ENCODE measurements at regions not wholly inside any gene's neighbourhood (a gene's known extent, or its start where the extent isn't known, plus 50 kb on each side); places are given as distances from the start of the nearest gene placed in this dataset.

DNA sequence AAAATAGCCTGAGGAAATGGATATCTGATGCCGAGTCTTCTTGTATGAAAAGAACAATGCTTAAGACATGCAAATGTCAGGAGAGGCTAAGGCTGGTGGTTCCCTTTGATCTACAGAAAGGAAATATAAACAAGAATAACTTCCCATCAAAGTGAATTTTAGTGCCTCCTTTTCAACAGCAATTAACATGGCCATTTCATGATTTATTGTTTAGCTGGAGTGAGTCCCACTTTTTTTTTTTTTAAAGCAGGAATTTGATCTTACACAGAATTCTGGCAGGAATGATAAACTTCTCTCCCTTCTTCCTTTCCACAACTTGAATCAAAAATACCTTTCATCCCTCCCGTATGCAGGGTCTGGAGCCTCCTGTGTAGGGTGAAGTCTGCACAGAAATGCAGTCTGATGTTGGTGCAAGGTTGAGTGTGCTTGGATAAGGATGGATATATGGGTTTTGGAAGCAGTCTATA lies 287.0 kb downstream of the MEX3B start:
- DNase-seq: no peak
- Mint-ChIP-seq H3K27me3 (ENCODE audit: low read depth) (peaks cover 9% of the 10 kb centered on the region), H3K4me3 (no peak overlapping the region), H3K36me3 (ENCODE audit: insufficient read depth) (no peaks in the 10 kb centered on the region), H3K9me3 (no peaks in the 10 kb centered on the region), H3K4me1 (ENCODE audit: low read depth) (no peaks in the 10 kb centered on the region)
- ATAC-seq: no peak

- H3K36me3 Mint-ChIP-seq (ENCODE audit: insufficient read depth): no peaks in the 10 kb centered on the region
Measured at GRCh38 chr15:81755626-81756025, 290.2 kb downstream of the MEX3B start.

GRCh38 chr15:81754078-81754477 lies 291.7 kb downstream of the MEX3B start:
- no peaks in the 10 kb centered on the region for H3K4me1 Mint-ChIP-seq (ENCODE audit: low read depth)
- no peaks in the 10 kb centered on the region for H3K36me3 Mint-ChIP-seq (ENCODE audit: insufficient read depth)
- H3K4me3 Mint-ChIP-seq: no peak overlapping the region
- no peaks in the 10 kb centered on the region for H3K9me3 Mint-ChIP-seq
- DNase-seq: no peak
- no peak for ATAC-seq
- H3K27me3 Mint-ChIP-seq (ENCODE audit: low read depth): peaks cover 6% of the 10 kb centered on the region

More at GRCh38 chr15:81755626-81756025, 290.2 kb downstream of the MEX3B start:
- DNase-seq (no peak), ATAC-seq (no peak)
- Mint-ChIP-seq H3K27me3 (ENCODE audit: low read depth) (peaks cover 6% of the 10 kb centered on the region), H3K4me3 (no peak overlapping the region), H3K4me1 (ENCODE audit: low read depth) (no peaks in the 10 kb centered on the region), H3K9me3 (no peaks in the 10 kb centered on the region)

GRCh38 chr15:81752974-81753373 lies 292.8 kb downstream of the MEX3B start:
- DNase-seq: no peak

DNA sequence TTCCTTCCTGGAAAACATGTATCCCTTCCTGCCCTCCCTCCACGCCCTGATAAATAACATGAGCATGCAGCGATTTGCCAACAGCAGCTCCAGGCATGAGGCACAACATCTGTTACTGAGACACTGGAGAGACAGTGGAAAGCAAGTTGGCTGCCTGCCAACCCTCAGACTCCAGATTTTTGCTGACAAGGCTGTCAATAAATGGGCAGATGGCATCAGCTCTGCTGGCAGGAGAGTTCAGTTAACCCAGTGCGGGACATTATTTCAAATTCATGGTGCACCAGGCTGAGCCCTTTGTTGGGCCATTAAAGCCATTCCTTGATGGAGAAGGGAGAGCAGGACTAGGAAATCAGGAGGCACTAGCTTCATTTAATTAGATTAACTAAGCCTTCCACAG lies 293.3 kb downstream of the MEX3B start:
- Mint-ChIP-seq H3K4me1 (ENCODE audit: low read depth) (no peaks in the 10 kb centered on the region), H3K36me3 (ENCODE audit: insufficient read depth) (no peaks in the 10 kb centered on the region), H3K9me3 (no peaks in the 10 kb centered on the region), H3K4me3 (no peak overlapping the region), H3K27me3 (ENCODE audit: low read depth) (peaks cover 7% of the 10 kb centered on the region)
- ATAC-seq (no peak), DNase-seq (no peak)

More at GRCh38 chr15:81752974-81753373, 292.8 kb downstream of the MEX3B start:
- Mint-ChIP-seq H3K27me3 (ENCODE audit: low read depth) (peaks cover 6% of the 10 kb centered on the region), H3K9me3 (no peaks in the 10 kb centered on the region), H3K4me3 (no peak overlapping the region), H3K4me1 (ENCODE audit: low read depth) (no peaks in the 10 kb centered on the region), H3K36me3 (ENCODE audit: insufficient read depth) (no peaks in the 10 kb centered on the region)
- ATAC-seq: no peak

DNA sequence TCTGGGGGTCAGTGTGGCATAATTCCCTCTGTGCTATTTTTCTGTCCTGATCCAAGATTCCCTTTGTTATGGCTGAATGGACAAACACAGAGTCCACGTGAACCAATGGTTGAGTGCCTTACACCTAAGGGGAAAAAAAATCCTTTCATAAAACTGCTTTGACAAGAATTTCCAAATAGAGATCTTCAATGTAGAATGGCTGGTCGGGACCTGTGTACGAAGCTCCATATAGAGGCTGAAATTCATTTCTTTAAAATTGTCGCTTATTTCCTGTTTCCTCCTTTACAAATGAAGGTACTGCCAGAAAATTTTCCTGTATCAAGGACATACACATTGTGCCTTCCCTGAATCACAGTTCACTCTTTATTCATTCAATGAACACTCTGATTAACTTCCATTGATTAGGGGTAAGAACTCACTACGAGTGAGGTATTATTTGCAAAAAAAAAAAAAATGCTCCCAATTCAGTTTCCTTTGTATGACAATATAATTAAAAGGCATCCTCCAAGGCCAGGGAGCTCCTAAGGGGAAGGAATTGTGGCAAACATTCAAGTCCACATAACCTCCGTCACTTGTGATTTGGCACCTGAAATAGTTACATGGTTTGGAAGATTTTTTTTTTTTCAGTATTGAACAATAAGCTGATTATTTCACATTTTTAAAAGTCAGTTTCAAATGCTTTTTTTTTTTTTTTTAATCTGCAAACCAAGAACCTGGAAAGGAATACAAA lies 293.8 kb downstream of the MEX3B start:
- peaks cover 11% of the 10 kb centered on the region for H3K27me3 Mint-ChIP-seq (ENCODE audit: low read depth)
- H3K4me1 Mint-ChIP-seq (ENCODE audit: low read depth): no peaks in the 10 kb centered on the region
- no peak for DNase-seq
- ATAC-seq: no peak
- H3K9me3 Mint-ChIP-seq: no peaks in the 10 kb centered on the region
- H3K36me3 Mint-ChIP-seq (ENCODE audit: insufficient read depth): no peaks in the 10 kb centered on the region
- H3K4me3 Mint-ChIP-seq: no peak overlapping the region

DNA sequence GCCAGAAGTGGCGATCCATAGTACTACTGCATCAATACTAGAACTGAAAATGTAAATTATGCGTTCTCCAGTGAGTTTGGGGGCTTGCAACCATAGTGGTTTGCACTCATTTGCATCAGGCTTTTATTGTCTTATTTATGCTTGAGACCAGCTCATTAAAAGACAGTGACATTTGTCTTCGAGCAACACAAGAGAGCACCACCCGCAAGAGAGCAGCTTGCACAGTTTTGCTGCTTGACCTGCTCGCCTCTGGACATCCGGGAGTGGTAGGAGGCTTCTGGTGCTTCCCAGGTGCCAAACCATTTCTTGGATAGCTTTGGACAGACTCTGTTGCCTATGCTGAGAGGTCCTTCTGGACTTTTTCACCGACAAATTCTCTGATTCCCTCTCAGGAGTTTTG lies 294.6 kb downstream of the MEX3B start:
- no peaks in the 10 kb centered on the region for H3K36me3 Mint-ChIP-seq (ENCODE audit: insufficient read depth)
- DNase-seq (no peak), ATAC-seq (no peak)
- H3K4me1 Mint-ChIP-seq (ENCODE audit: low read depth): no peaks in the 10 kb centered on the region
- peaks cover 11% of the 10 kb centered on the region for H3K27me3 Mint-ChIP-seq (ENCODE audit: low read depth)
- no peak overlapping the region for H3K4me3 Mint-ChIP-seq
- no peaks in the 10 kb centered on the region for H3K9me3 Mint-ChIP-seq

- no peak for DNase-seq
- Mint-ChIP-seq H3K4me1 (ENCODE audit: low read depth) (no peaks in the 10 kb centered on the region), H3K36me3 (ENCODE audit: insufficient read depth) (no peaks in the 10 kb centered on the region), H3K9me3 (no peaks in the 10 kb centered on the region), H3K27me3 (ENCODE audit: low read depth) (peaks cover 5% of the 10 kb centered on the region), H3K4me3 (no peak overlapping the region)
- ATAC-seq: no peak
Measured at GRCh38 chr15:81749716-81750375, 296.0 kb downstream of the MEX3B start.

- Mint-ChIP-seq H3K4me3 (no peak overlapping the region), H3K9me3 (no peaks in the 10 kb centered on the region), H3K4me1 (ENCODE audit: low read depth) (no peaks in the 10 kb centered on the region), H3K27me3 (ENCODE audit: low read depth) (peaks cover 5% of the 10 kb centered on the region), H3K36me3 (ENCODE audit: insufficient read depth) (no peaks in the 10 kb centered on the region)
- DNase-seq (no peak), ATAC-seq (no peak)
Measured at GRCh38 chr15:81747482-81747881, 298.3 kb downstream of the MEX3B start.

- no peaks in the 10 kb centered on the region for H3K9me3 Mint-ChIP-seq
- H3K36me3 Mint-ChIP-seq (ENCODE audit: insufficient read depth): no peaks in the 10 kb centered on the region
- no peaks in the 10 kb centered on the region for H3K4me1 Mint-ChIP-seq (ENCODE audit: low read depth)
- DNase-seq (no peak), ATAC-seq (no peak)
- H3K4me3 Mint-ChIP-seq: no peak overlapping the region
- peaks cover 5% of the 10 kb centered on the region for H3K27me3 Mint-ChIP-seq (ENCODE audit: low read depth)
Measured at GRCh38 chr15:81747026-81747425, 298.8 kb downstream of the MEX3B start.

GRCh38 chr15:81744364-81744763 lies 301.5 kb downstream of the MEX3B start:
- no peaks in the 10 kb centered on the region for H3K36me3 Mint-ChIP-seq (ENCODE audit: insufficient read depth)
- ATAC-seq (no peak), DNase-seq (no peak)
- no peaks in the 10 kb centered on the region for H3K9me3 Mint-ChIP-seq
- H3K27me3 Mint-ChIP-seq (ENCODE audit: low read depth): peaks cover 5% of the 10 kb centered on the region
- no peaks in the 10 kb centered on the region for H3K4me1 Mint-ChIP-seq (ENCODE audit: low read depth)
- no peak overlapping the region for H3K4me3 Mint-ChIP-seq

DNA sequence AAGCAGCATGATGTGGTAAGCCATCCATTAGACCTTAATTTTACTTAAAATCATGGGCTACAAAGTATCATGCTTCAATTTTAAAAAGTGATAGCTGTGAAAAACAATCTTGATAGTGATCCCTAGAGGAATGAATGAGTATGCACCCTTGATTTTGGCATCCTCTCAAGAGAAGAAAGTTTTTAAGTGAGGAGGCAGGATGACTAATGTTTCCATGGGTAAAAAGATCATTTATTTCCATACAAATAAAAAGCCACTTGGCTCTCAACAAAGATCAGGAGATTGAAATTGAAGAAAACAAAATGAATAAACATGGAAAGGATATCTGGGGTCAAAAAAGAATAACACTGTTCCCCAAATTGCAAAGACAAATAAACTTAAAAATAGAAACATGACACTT lies 305.4 kb downstream of the MEX3B start:
- H3K4me3 Mint-ChIP-seq: no peak overlapping the region
- H3K4me1 Mint-ChIP-seq (ENCODE audit: low read depth): no peaks in the 10 kb centered on the region
- H3K27me3 Mint-ChIP-seq (ENCODE audit: low read depth): no peaks in the 10 kb centered on the region
- DNase-seq (no peak), ATAC-seq (no peak)
- no peaks in the 10 kb centered on the region for H3K36me3 Mint-ChIP-seq (ENCODE audit: insufficient read depth)
- peaks cover 3% of the 10 kb centered on the region for H3K9me3 Mint-ChIP-seq

- H3K4me3 Mint-ChIP-seq: no peak overlapping the region
- ATAC-seq (no peak), DNase-seq (no peak)
- no peaks in the 10 kb centered on the region for H3K36me3 Mint-ChIP-seq (ENCODE audit: insufficient read depth)
- no peaks in the 10 kb centered on the region for H3K9me3 Mint-ChIP-seq
- no peaks in the 10 kb centered on the region for H3K4me1 Mint-ChIP-seq (ENCODE audit: low read depth)
- peaks cover 4% of the 10 kb centered on the region for H3K27me3 Mint-ChIP-seq (ENCODE audit: low read depth)
Measured at GRCh38 chr15:81729340-81729739, 316.5 kb downstream of the MEX3B start.

DNA sequence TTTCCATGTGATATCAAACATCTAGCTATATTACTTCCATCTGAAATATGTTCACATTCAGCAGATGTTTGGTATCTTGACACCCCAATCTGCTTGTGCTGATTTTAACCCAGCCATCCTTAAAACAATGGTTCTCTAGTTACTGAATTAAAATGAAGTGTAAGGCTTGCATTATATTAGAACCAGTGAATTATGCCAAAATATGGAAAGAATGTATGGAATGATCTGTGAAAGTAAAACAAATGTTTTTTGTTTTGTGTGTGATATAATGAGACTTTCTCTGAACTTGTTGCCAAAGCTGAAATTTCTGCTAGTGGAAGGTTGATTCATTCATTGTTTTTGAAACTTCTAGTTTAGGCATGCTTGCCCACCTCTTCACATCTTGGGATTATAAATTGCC lies 317.1 kb downstream of the MEX3B start:
- Mint-ChIP-seq H3K9me3 (no peaks in the 10 kb centered on the region), H3K4me3 (no peak overlapping the region), H3K4me1 (ENCODE audit: low read depth) (no peaks in the 10 kb centered on the region), H3K27me3 (ENCODE audit: low read depth) (peaks cover 4% of the 10 kb centered on the region), H3K36me3 (ENCODE audit: insufficient read depth) (no peaks in the 10 kb centered on the region)
- no peak for DNase-seq
- no peak for ATAC-seq

DNA sequence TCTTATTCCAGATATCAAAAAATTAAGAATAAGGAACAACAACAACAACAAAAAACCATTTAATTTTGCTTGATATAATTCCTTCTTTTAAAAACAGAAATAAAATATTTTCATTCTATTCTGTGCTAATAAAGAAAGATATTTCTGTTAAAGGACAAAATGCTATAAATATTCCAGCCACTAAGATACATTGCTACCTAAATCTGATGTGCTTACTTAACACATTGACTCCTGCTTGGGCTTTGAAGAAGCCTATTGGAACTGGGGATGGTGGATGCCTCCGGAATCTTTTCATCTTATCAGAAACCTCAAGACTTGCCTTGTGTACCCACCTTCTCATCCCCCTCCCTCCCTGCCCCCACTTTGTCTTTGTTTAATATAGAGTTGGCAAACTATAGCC lies 320.2 kb downstream of the MEX3B start:
- Mint-ChIP-seq H3K36me3 (ENCODE audit: insufficient read depth) (no peaks in the 10 kb centered on the region), H3K27me3 (ENCODE audit: low read depth) (peaks cover 4% of the 10 kb centered on the region), H3K9me3 (no peaks in the 10 kb centered on the region), H3K4me1 (ENCODE audit: low read depth) (no peaks in the 10 kb centered on the region), H3K4me3 (no peak overlapping the region)
- ATAC-seq: no peak
- no peak for DNase-seq

All from activated T-cell treated with anti-CD3 and anti-CD28 coated beads, Interleukin-2, amount 50 U/mL, for 4 hours (primary cell).